GM19043 (cell line): ENCODE measurements at regions not wholly inside any gene's neighbourhood (a gene's known extent, or its start where the extent isn't known, plus 50 kb on each side); places are given as distances from the start of the nearest gene placed in this dataset.

Source experiments
- ATAC-seq: cut with Tn5 transposase; IDR thresholded peaks from one replicate; pipeline ENCODE4 v1.9.1; 2021; ENCODE audit warnings: low read depth; ENCODE audit not compliant: unreplicated experiment

DNA sequence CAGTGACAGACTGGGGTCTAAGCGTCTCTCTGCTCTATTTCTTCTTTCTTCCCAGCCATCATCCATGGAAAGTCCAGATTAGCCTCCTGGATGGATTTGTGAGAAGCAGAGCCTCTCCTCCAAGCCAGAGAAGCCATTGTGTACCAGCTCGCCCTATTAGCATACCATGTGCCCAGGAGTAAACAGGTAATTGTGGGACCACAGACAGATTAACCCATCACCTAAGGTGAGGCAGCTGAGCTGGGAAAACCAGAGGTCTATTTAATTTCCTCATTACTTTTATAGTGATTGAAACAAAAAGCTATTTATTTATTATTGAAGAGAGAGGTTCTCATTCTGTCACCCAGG is 54.7 kb upstream of the NT5C1B start:
- no peak for ATAC-seq

GRCh38 chr2:18643326-18644114 is 54.2 kb upstream of the NT5C1B start:
- no peak for ATAC-seq

DNA sequence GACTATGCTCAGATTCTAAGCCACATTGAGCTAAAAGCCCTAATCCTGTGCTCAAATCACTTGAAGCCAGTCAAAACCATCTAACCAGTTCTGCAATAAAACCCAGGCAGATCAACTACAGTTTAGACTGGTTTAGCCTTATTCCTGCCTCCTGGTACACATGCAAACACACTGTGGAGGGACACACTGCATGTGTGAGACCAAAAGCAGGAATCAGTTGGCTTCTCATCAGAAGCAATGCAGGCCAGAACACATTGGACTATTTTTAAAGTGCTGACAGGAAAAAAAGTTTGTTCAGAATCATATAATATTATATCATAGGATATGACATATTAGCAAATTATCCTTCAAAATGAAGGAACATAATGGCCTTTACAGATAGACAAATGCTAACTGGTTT is 52.5 kb upstream of the NT5C1B start:
- no peak for ATAC-seq

DNA sequence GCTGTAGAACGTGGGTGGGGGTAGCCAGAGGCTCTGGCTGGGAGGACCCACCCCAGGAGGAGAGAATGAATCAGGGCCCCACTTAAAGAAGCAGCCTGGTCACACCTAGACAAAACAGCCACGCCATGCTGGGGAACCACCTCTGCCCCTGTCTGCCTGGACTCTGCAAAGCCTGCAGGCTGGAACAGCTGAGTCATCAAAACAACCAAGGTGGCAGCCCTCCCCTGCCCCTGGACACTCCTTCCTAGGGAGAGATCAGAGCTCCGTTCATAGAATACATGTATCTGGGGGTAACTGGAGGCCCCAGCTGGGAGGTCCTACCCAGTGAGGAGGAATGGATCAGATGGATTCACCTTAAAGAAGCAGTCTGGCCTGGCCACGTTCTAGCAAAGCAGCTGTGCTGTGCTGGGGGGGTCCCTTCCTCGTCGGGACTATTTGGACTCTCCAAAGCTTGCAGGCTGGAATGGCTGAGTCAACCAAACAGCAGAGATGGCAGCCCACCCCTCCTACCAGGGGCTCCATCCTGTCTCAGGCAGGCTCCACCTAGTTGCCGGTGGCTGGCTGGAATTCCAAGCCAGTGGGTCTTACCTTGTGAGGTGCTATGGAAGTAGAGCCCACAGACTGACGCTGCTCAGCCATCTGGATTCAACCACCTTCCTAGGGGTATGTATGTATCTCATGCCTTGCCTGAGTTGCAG is 50.5 kb upstream of the NT5C1B start:
- no peak for ATAC-seq
